ENCODE measurements at regions not wholly inside any gene's neighbourhood (a gene's known extent, or its start where the extent isn't known, plus 50 kb on each side); places are given as distances from the start of the nearest gene placed in this dataset.
"Not testable (repeated sequence)": the region's sequence is repeated elsewhere in the genome, so short reads cannot be mapped to it uniquely, and the experiment has no call there.

- no peak for DNase-seq (ENCODE audit: low read depth, low spot score)
Measured at GRCh38 chr9:19875291-19875920, 86.6 kb upstream of the SLC24A2 start.

GRCh38 chr9:19873188-19873587 is 84.4 kb upstream of the SLC24A2 start:
- not testable (repeated sequence) for DNase-seq (ENCODE audit: low read depth, low spot score)

GRCh38 chr9:19870988-19871387 is 82.2 kb upstream of the SLC24A2 start:
- DNase-seq (ENCODE audit: low read depth, low spot score): no peak

GRCh38 chr9:19840953-19841352 is 52.1 kb upstream of the SLC24A2 start:
- DNase-seq (ENCODE audit: low read depth, low spot score): no peak

Measured in activated CD4-positive, CD25-positive, alpha-beta regulatory T cell treated with anti-CD3 and anti-CD28 coated beads, Interleukin-2, amount 50 U/mL, for 16 hours (primary cell).